Body of pancreas (tissue), 4 donors: ENCODE measurements at regions not wholly inside any gene's neighbourhood (a gene's known extent, or its start where the extent isn't known, plus 50 kb on each side); places are given as distances from the start of the nearest gene placed in this dataset.

Experiments
- CTCF ChIP-seq, 7 experiments: fragments of 450-650 bp in 4 of 7; fragments of 200-600 bp in 3 of 7; sonication (generic) in 3 of 7; IDR thresholded peaks; one replicate each; pipeline ENCODE4 v1.5.1; 2016 to 2019; ENCODE audit warnings: antibody characterized with exemption in 7 of 7
- POLR2A ChIP-seq, 3 donors: fragments of 450-650 bp; IDR thresholded peaks; one replicate each; pipeline ENCODE4 v1.6.1; 2016; ENCODE audit warnings: antibody characterized with exemption in 3 of 3, mild to moderate bottlenecking in 2 of 3

GRCh38 chr9:75242426-75242825 lies 154.1 kb downstream of the OSTF1 start:
- TF ChIP-seq CTCF (IDR thresholded peaks at IDR 0.05), result no peak
- no peak for TF ChIP-seq POLR2A (IDR thresholded peaks at IDR 0.05)
